Spleen (tissue), 11 donors: ENCODE measurements at regions not wholly inside any gene's neighbourhood (a gene's known extent, or its start where the extent isn't known, plus 50 kb on each side); places are given as distances from the start of the nearest gene placed in this dataset.
A peak's percentile ranks its signal among the peaks of the same experiment; 100 is the strongest.

Source experiments
- DNase-seq: peaks from one replicate; pipeline ENCODE4 v3.0.0-alpha.2; 2020
- H3K27ac ChIP-seq, 8 donors: fragments of 200-600 bp; sonication (generic) in 7 of 8; 1 replicate in 4 of 8; 2 replicates in 4 of 8; pipeline versions ENCODE4 v1.5.0 to v1.8.0; 2016 to 2021; ENCODE audit warnings: inconsistent platforms in 4 of 8, mild to moderate bottlenecking in 4 of 8, moderate library complexity in 1 of 8
- H3K27me3 ChIP-seq, 7 donors: fragments of 200-600 bp; sonication (generic) in 6 of 7; replicated peaks in 1 of 7; 1 replicate in 4 of 7; 2 replicates in 3 of 7; pipeline versions ENCODE4 v1.5.0 to v1.8.0; 2016 to 2021; ENCODE audit warnings: inconsistent platforms in 3 of 7, mild to moderate bottlenecking in 1 of 7
- H3K36me3 ChIP-seq, 6 donors: fragments of 200-600 bp; sonication (generic) in 5 of 6; 1 replicate in 4 of 6; 2 replicates in 2 of 6; pipeline versions ENCODE4 v1.5.0 to v1.8.0; 2016 to 2021; ENCODE audit warnings: inconsistent platforms in 2 of 6
- H3K4me1 ChIP-seq, 6 donors: fragments of 200-600 bp; sonication (generic) in 5 of 6; 1 replicate in 3 of 6; 2 replicates in 3 of 6; pipeline versions ENCODE4 v1.5.0 to v1.8.0; 2016 to 2021; ENCODE audit warnings: inconsistent platforms in 3 of 6
- H3K4me3 ChIP-seq, 8 donors: fragments of 200-600 bp; sonication (generic) in 7 of 8; 1 replicate in 4 of 8; 2 replicates in 4 of 8; pipeline versions ENCODE4 v1.5.0 to v1.8.0; 2016 to 2021; ENCODE audit warnings: inconsistent platforms in 4 of 8, mild to moderate bottlenecking in 4 of 8, moderate library complexity in 2 of 8
- H3K9me3 ChIP-seq, 8 donors: fragments of 200-600 bp; sonication (generic) in 7 of 8; 1 replicate in 4 of 8; 2 replicates in 4 of 8; pipeline versions ENCODE4 v1.5.0 to v1.8.0; 2016 to 2021; ENCODE audit warnings: inconsistent platforms in 4 of 8
- CTCF ChIP-seq, 11 experiments: fragments of 200-600 bp in 7 of 11; fragments of 450-650 bp in 4 of 11; sonication (generic) in 4 of 11; IDR thresholded peaks in 8 of 11; conservative IDR thresholded peaks in 3 of 11; 1 replicate in 7 of 11; 2 replicates in 4 of 11; pipeline versions ENCODE4 v1.4.0 to v1.8.0; 2016 to 2021; ENCODE audit warnings: antibody characterized with exemption in 11 of 11, inconsistent platforms in 4 of 11, mild to moderate bottlenecking in 1 of 11
- POLR2A ChIP-seq, 3 donors: fragments of 450-650 bp; IDR thresholded peaks; one replicate each; pipeline ENCODE4 v1.5.1; 2017; ENCODE audit warnings: antibody characterized with exemption in 3 of 3, mild to moderate bottlenecking in 1 of 3
- POLR2AphosphoS5 ChIP-seq, 3 donors: sonication (generic); formaldehyde crosslinking; IDR thresholded peaks; one replicate each; pipeline ENCODE4 v1.5.1; 2017; ENCODE audit warnings: antibody characterized with exemption in 3 of 3
- whole genome bisulfite sequencing, 5 donors: extraction: QIAGEN DNeasy Blood & Tissue Kit in 3 of 5; methylation state at CpG; one replicate each; pipeline versions ENCODE4 v1.1.5 to v1.1.7; 2013 to 2018; 5-methylcytosine and 5-hydroxymethylcytosine counted together
- intact Hi-C: fragments of 100-400 bp; cut with DNase I; formaldehyde crosslinking; loops from one replicate; pipeline ENCODE4 v1.15.0; 2023; ENCODE audit warnings: low total_unique reads
- donor health status: healthy with polysubstance abuse.
- donor health status: DM: no; HTN: no; CAD: no; lungs with moderate emphysema.
- donor health status: DM: no; HTN: no; CAD: no.
- donor health status: Bipolar disorder and iron deficiency.
- donor health status: healthy.
- donor health status: DM: no; HTN: no; CAD: no.
- donor health status: DM: yes; HTN: yes; CAD: no.

- DNase-seq, result no peak
- H3K4me1 ChIP-seq, result peaks cover 0 to 17% (median 12%) of the 10 kb centered on the region in 6 donors
- no peak overlapping the region for H3K4me3 ChIP-seq
- H3K27me3 ChIP-seq, result peaks cover 0 to 10% (median 0%) of the 10 kb centered on the region in 7 donors
- 76 to 88% (median 83%) methylated on average over 9 of the region's 9 CpGs for WGBS, 5 donors
- H3K27ac ChIP-seq, result no peak overlapping the region
- intact Hi-C loops, result no loop called here
- H3K36me3 ChIP-seq, result no peaks in the 10 kb centered on the region
- H3K9me3 ChIP-seq, result no peaks in the 10 kb centered on the region
- no peak for TF ChIP-seq POLR2A (IDR thresholded peaks at IDR 0.05)
Measured at GRCh38 chr10:8180360-8181109, 126.0 kb downstream of the GATA3 start.

GRCh38 chr10:8181496-8182157 lies 127.1 kb downstream of the GATA3 start:
- intact Hi-C loops, result no loop called here
- Histone ChIP-seq H3K9me3 (no peaks in the 10 kb centered on the region), H3K4me1 (peaks cover 0 to 17% (median 12%) of the 10 kb centered on the region in 6 donors), H3K4me3 (no peak overlapping the region), H3K36me3 (no peaks in the 10 kb centered on the region), H3K27me3 (peaks cover 0 to 10% (median 0%) of the 10 kb centered on the region in 7 donors), H3K27ac (no peak overlapping the region)
- DNase-seq, result no peak
- WGBS, 5 donors, result 84 to 94% (median 92%) methylated on average over 10 to 11 of the region's 11 CpGs
- TF ChIP-seq POLR2A (IDR thresholded peaks at IDR 0.05), result no peak
- no peak for TF ChIP-seq CTCF (IDR thresholded peaks at IDR 0.05 in 8 of 11, conservative IDR thresholded peaks at IDR 0.05 in 3 of 11)
- no peak for TF ChIP-seq POLR2AphosphoS5 (IDR thresholded peaks at IDR 0.05)

GRCh38 chr10:8182806-8183205 lies 128.3 kb downstream of the GATA3 start:
- Histone ChIP-seq H3K4me3 (no peak overlapping the region), H3K36me3 (no peaks in the 10 kb centered on the region), H3K4me1 (peaks cover 0 to 17% (median 12%) of the 10 kb centered on the region in 6 donors), H3K27ac (peak overlapping the region in 3 of 8 donors; percentile 0 to 7 (median 2)), H3K9me3 (no peaks in the 10 kb centered on the region), H3K27me3 (peaks cover 0 to 1% (median 0%) of the 10 kb centered on the region in 7 donors)
- DNase-seq, result no peak
- intact Hi-C loops, result no loop called here
- no peak for TF ChIP-seq CTCF (IDR thresholded peaks at IDR 0.05 in 8 of 11, conservative IDR thresholded peaks at IDR 0.05 in 3 of 11)
- TF ChIP-seq POLR2AphosphoS5 (IDR thresholded peaks at IDR 0.05), result no peak
- no peak for TF ChIP-seq POLR2A (IDR thresholded peaks at IDR 0.05)
- WGBS, 5 donors, result 53 to 86% (median 68%) methylated on average over 3 of the region's 3 CpGs

- no peak for DNase-seq
- 18 to 38% (median 35%) methylated on average over 5 of the region's 5 CpGs for WGBS, 5 donors
- no peak overlapping the region for H3K4me3 ChIP-seq
- no peaks in the 10 kb centered on the region for H3K9me3 ChIP-seq
- H3K27ac ChIP-seq, result peak overlapping the region in 3 of 8 donors; percentile 0 to 7 (median 2)
- H3K4me1 ChIP-seq, result peaks cover 0 to 17% (median 12%) of the 10 kb centered on the region in 6 donors
- TF ChIP-seq POLR2AphosphoS5 (IDR thresholded peaks at IDR 0.05) (no peak), CTCF (IDR thresholded peaks at IDR 0.05 in 8 of 11, conservative IDR thresholded peaks at IDR 0.05 in 3 of 11) (no peak), POLR2A (IDR thresholded peaks at IDR 0.05) (no peak)
- intact Hi-C loops, result no loop called here
- peaks cover 0 to 5% (median 0%) of the 10 kb centered on the region in 7 donors for H3K27me3 ChIP-seq
- no peaks in the 10 kb centered on the region for H3K36me3 ChIP-seq
Measured at GRCh38 chr10:8183241-8183704, 128.8 kb downstream of the GATA3 start.
